Tibial nerve (tissue), 4 donors: ENCODE measurements at regions not wholly inside any gene's neighbourhood (a gene's known extent, or its start where the extent isn't known, plus 50 kb on each side); places are given as distances from the start of the nearest gene placed in this dataset.

Source experiments
- EP300 ChIP-seq, 2 donors: sonication (generic); formaldehyde crosslinking; IDR thresholded peaks; one replicate each; pipeline ENCODE4 v1.6.1; 2017; ENCODE audit warnings: antibody characterized with exemption in 2 of 2, mild to moderate bottlenecking in 1 of 2
- POLR2A ChIP-seq, 2 donors: fragments of 450-650 bp; IDR thresholded peaks; one replicate each; pipeline ENCODE4 v1.6.1; 2017; ENCODE audit warnings: antibody characterized with exemption in 2 of 2, mild to moderate bottlenecking in 2 of 2, moderate library complexity in 2 of 2
- TF ChIP-seq, protein P1 (sequence below), 5 experiments: fragments of 200-600 bp in 3 of 5; fragments of 450-650 bp in 2 of 5; sonication (generic) in 3 of 5; IDR thresholded peaks; one replicate each; pipeline ENCODE4 v1.5.1; 2016 to 2019; ENCODE audit warnings: antibody characterized with exemption in 5 of 5, mild to moderate bottlenecking in 3 of 5, moderate library complexity in 2 of 5

DNA sequence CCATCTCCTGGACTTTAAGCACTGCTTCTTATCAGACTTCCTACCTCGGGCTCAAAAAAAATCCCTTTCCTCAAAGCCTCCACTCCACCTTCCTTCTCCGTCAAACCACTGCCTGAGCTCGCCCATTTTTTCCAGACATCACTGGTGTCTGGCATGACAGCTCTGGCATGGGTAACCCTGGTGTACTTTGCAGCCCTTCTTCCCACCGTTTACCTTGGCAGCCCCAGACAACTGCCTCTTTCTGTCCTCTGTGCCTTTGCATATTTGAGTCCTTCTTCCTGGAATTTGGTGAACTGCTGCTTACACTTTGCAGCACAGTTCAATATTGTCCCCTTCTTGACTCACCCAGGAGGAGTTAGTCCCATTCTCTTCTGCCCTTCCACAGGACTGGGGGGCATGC is 144.6 kb upstream of the TBX20 start:
- TF ChIP-seq, protein P1, sequence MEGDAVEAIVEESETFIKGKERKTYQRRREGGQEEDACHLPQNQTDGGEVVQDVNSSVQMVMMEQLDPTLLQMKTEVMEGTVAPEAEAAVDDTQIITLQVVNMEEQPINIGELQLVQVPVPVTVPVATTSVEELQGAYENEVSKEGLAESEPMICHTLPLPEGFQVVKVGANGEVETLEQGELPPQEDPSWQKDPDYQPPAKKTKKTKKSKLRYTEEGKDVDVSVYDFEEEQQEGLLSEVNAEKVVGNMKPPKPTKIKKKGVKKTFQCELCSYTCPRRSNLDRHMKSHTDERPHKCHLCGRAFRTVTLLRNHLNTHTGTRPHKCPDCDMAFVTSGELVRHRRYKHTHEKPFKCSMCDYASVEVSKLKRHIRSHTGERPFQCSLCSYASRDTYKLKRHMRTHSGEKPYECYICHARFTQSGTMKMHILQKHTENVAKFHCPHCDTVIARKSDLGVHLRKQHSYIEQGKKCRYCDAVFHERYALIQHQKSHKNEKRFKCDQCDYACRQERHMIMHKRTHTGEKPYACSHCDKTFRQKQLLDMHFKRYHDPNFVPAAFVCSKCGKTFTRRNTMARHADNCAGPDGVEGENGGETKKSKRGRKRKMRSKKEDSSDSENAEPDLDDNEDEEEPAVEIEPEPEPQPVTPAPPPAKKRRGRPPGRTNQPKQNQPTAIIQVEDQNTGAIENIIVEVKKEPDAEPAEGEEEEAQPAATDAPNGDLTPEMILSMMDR (IDR thresholded peaks at IDR 0.05) = no peak
- TF ChIP-seq POLR2A (IDR thresholded peaks at IDR 0.05) = no peak
- TF ChIP-seq EP300 (IDR thresholded peaks at IDR 0.05) = no peak
